ENCODE measurements at regions not wholly inside any gene's neighbourhood (a gene's known extent, or its start where the extent isn't known, plus 50 kb on each side); places are given as distances from the start of the nearest gene placed in this dataset.

- DNase-seq (no peak), ATAC-seq (no peak)
- no peak overlapping the region for H3K27ac Mint-ChIP-seq
- no peaks in the 10 kb centered on the region for H3K36me3 Mint-ChIP-seq
- H3K9me3 Mint-ChIP-seq: no peaks in the 10 kb centered on the region
- H3K4me1 Mint-ChIP-seq: no peaks in the 10 kb centered on the region
- H3K4me3 Mint-ChIP-seq: no peak overlapping the region
- H3K27me3 Mint-ChIP-seq: peaks cover 0 to 5% (median 2%) of the 10 kb centered on the region in 5 donors
- POLR2A ChIA-PET: no interaction called here
These were observed 207.1 kb upstream of the DKK2 start for GRCh38 chr4:107243141-107243781.

GRCh38 chr4:107220976-107221375, 184.9 kb upstream of the DKK2 start:
- POLR2A ChIA-PET: no interaction called here
- DNase-seq (no peak), ATAC-seq (no peak)
- H3K4me1 Mint-ChIP-seq: no peaks in the 10 kb centered on the region
- no peak overlapping the region for H3K27ac Mint-ChIP-seq
- peaks cover 0 to 2% (median 0%) of the 10 kb centered on the region in 5 donors for H3K27me3 Mint-ChIP-seq
- H3K9me3 Mint-ChIP-seq: peaks cover 0 to 11% (median 0%) of the 10 kb centered on the region in 9 donors
- H3K36me3 Mint-ChIP-seq: peaks cover 0 to 5% (median 0%) of the 10 kb centered on the region in 3 donors
- H3K4me3 Mint-ChIP-seq: no peak overlapping the region

DNA sequence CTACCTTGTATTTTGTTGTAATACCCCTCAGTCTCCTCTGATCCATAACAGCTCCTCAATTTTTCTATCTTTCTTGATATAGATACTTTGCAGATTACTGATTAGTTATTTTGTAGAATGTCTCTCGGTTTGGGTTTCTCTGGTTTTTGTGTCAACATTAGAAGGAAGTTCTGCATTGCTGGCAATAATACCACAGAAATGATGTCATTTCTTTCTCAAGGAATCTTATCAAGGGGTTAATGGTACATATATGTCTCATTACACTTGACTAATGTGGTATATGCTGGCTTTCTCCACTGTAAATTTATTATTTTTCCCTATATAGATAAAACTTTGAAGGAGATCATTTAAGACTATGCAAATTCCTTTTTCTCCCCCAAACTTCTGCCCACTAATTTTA, 183.6 kb upstream of the DKK2 start:
- Mint-ChIP-seq H3K27me3 (peaks cover 0 to 3% (median 0%) of the 10 kb centered on the region in 5 donors), H3K36me3 (peaks cover 0 to 5% (median 0%) of the 10 kb centered on the region in 3 donors), H3K9me3 (peaks cover 0 to 6% (median 0%) of the 10 kb centered on the region in 9 donors), H3K27ac (no peak overlapping the region), H3K4me1 (no peaks in the 10 kb centered on the region), H3K4me3 (no peak overlapping the region)
- POLR2A ChIA-PET: no interaction called here
- ATAC-seq: no peak
- DNase-seq: no peak

DNA sequence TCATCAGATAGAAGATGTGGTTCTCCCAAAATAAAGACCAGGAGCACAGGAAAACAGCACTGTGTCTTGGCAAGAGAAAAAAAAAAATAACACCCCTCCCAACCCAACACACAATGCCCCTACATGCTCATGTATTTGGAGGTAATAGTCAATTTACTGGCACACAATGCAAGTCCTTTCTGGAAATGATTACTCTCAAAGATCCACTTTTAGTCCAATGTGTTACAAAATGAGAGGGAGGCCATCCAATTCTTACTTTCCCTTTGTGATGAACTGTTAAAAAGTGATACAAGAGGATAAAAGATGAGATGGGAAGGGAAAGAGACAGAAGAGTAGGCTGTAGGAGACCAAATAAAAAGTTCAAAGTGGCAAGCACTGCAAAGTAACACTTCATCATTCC, 180.3 kb upstream of the DKK2 start:
- ATAC-seq (no peak), DNase-seq (no peak)
- no peaks in the 10 kb centered on the region for H3K36me3 Mint-ChIP-seq
- no peaks in the 10 kb centered on the region for H3K9me3 Mint-ChIP-seq
- H3K4me1 Mint-ChIP-seq: no peaks in the 10 kb centered on the region
- peaks cover 0 to 3% (median 0%) of the 10 kb centered on the region in 5 donors for H3K27me3 Mint-ChIP-seq
- H3K4me3 Mint-ChIP-seq: no peak overlapping the region
- POLR2A ChIA-PET: no interaction called here
- H3K27ac Mint-ChIP-seq: no peak overlapping the region

GRCh38 chr4:107215222-107215621, 179.1 kb upstream of the DKK2 start:
- DNase-seq: no peak
- H3K27ac Mint-ChIP-seq: no peak overlapping the region
- no peaks in the 10 kb centered on the region for H3K4me1 Mint-ChIP-seq

DNA sequence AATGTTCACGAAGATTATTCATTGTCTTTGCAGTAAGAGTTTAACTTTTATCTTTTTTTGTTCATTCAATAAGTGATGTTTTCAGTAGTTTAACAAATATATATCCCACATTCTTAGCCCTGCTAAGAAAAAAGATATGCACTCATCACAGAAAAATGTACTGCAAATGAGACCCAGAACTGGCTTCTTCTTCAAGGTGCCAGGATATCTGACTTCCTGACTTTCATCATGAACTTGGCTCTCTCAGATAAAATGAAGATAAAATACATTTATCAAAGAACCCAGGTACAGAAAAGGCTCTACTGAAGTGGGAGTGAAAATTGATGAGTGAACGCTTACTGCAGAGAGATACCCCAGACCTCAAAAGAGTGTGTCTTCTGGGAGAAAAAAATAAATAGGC, 177.8 kb upstream of the DKK2 start:
- POLR2A ChIA-PET: no interaction called here

More at GRCh38 chr4:107215222-107215621, 179.1 kb upstream of the DKK2 start:
- Mint-ChIP-seq H3K27me3 (peaks cover 0 to 3% (median 0%) of the 10 kb centered on the region in 5 donors), H3K9me3 (no peaks in the 10 kb centered on the region), H3K36me3 (no peaks in the 10 kb centered on the region), H3K4me3 (no peak overlapping the region)
- POLR2A ChIA-PET: no interaction called here
- no peak for ATAC-seq

GRCh38 chr4:107213410-107213809, 177.3 kb upstream of the DKK2 start:
- POLR2A ChIA-PET: no interaction called here
- Mint-ChIP-seq H3K9me3 (no peaks in the 10 kb centered on the region), H3K36me3 (no peaks in the 10 kb centered on the region), H3K4me1 (no peaks in the 10 kb centered on the region), H3K27ac (no peak overlapping the region), H3K27me3 (peaks cover 0 to 2% (median 0%) of the 10 kb centered on the region in 5 donors), H3K4me3 (no peak overlapping the region)
- DNase-seq (no peak), ATAC-seq (no peak)

More for the DNA sequence above, 177.8 kb upstream of the DKK2 start:
- no peak overlapping the region for H3K27ac Mint-ChIP-seq
- peaks cover 0 to 3% (median 0%) of the 10 kb centered on the region in 5 donors for H3K27me3 Mint-ChIP-seq
- H3K9me3 Mint-ChIP-seq: no peaks in the 10 kb centered on the region
- H3K36me3 Mint-ChIP-seq: no peaks in the 10 kb centered on the region
- H3K4me1 Mint-ChIP-seq: no peaks in the 10 kb centered on the region
- DNase-seq (no peak), ATAC-seq (no peak)
- no peak overlapping the region for H3K4me3 Mint-ChIP-seq

- Mint-ChIP-seq H3K36me3 (no peaks in the 10 kb centered on the region), H3K27ac (no peak overlapping the region), H3K4me1 (no peaks in the 10 kb centered on the region), H3K27me3 (peaks cover 0 to 2% (median 0%) of the 10 kb centered on the region in 5 donors), H3K9me3 (no peaks in the 10 kb centered on the region), H3K4me3 (no peak overlapping the region)
- POLR2A ChIA-PET: no interaction called here
- ATAC-seq (no peak), DNase-seq (no peak)
These were observed 176.5 kb upstream of the DKK2 start for GRCh38 chr4:107212565-107212964.

GRCh38 chr4:107210450-107211239, 174.5 kb upstream of the DKK2 start:
- Mint-ChIP-seq H3K27ac (no peak overlapping the region), H3K36me3 (no peaks in the 10 kb centered on the region), H3K9me3 (peaks cover 0 to 3% (median 0%) of the 10 kb centered on the region in 9 donors), H3K4me3 (no peak overlapping the region), H3K27me3 (peaks cover 0 to 4% (median 0%) of the 10 kb centered on the region in 5 donors), H3K4me1 (no peaks in the 10 kb centered on the region)
- ATAC-seq: no peak
- POLR2A ChIA-PET: no interaction called here
- DNase-seq: no peak

DNA sequence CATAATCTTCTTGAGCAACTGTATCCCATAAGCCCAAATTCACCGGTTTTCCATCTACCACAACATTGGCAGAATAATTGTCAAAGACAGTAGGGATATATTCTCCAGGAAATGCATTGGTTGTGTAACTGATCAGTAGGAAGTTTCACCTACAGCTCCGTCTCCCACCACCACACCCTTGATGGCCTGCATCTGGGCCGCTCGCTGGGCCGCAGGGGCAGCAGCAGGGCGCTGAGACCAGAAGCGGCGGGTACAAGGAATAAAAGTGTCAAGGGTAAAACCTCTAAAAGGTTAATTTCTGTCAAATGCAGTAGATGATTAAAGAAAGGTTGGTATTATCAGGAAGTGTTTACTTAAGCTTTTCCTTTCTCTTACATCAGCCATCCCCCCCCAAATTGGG, 167.6 kb upstream of the DKK2 start:
- H3K4me3 Mint-ChIP-seq: no peak overlapping the region
- H3K4me1 Mint-ChIP-seq: no peaks in the 10 kb centered on the region
- ATAC-seq: no peak
- H3K27ac Mint-ChIP-seq: no peak overlapping the region
- POLR2A ChIA-PET: no interaction called here
- peaks cover 0 to 2% (median 0%) of the 10 kb centered on the region in 5 donors for H3K27me3 Mint-ChIP-seq
- DNase-seq: no peak
- H3K9me3 Mint-ChIP-seq: peaks cover 0 to 3% (median 0%) of the 10 kb centered on the region in 9 donors
- no peaks in the 10 kb centered on the region for H3K36me3 Mint-ChIP-seq

- peaks cover 0 to 2% (median 0%) of the 10 kb centered on the region in 5 donors for H3K27me3 Mint-ChIP-seq
- no peak overlapping the region for H3K27ac Mint-ChIP-seq
- DNase-seq (no peak), ATAC-seq (no peak)
- peaks cover 0 to 3% (median 0%) of the 10 kb centered on the region in 9 donors for H3K9me3 Mint-ChIP-seq
- POLR2A ChIA-PET: no interaction called here
- H3K36me3 Mint-ChIP-seq: no peaks in the 10 kb centered on the region
- H3K4me1 Mint-ChIP-seq: no peaks in the 10 kb centered on the region
- H3K4me3 Mint-ChIP-seq: no peak overlapping the region
These were observed 166.6 kb upstream of the DKK2 start for GRCh38 chr4:107202744-107203143.

GRCh38 chr4:107197121-107197520, 161.0 kb upstream of the DKK2 start:
- Mint-ChIP-seq H3K27me3 (peaks cover 0 to 9% (median 0%) of the 10 kb centered on the region in 5 donors), H3K4me3 (no peak overlapping the region), H3K36me3 (no peaks in the 10 kb centered on the region), H3K9me3 (no peaks in the 10 kb centered on the region), H3K27ac (no peak overlapping the region), H3K4me1 (no peaks in the 10 kb centered on the region)
- DNase-seq: no peak
- no peak for ATAC-seq
- POLR2A ChIA-PET: no interaction called here

DNA sequence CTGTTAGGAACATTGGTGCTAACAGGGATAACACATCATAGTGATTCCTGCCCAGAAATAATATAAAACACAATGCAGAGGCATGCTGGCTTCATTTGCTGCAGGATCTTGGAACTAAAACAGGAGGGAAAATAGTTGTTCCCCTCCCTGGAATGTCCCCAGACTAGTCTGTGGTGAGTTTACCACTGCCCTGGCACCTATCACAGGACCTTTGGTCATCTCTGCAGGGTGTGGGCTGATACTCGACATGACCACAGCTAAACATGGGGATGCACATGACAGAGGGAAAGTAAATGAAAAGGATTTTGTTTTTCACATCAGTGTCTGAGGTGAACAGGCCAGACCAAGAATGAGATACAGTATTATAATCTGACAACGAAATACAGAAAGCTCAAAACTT, 160.2 kb upstream of the DKK2 start:
- Mint-ChIP-seq H3K27ac (no peak overlapping the region), H3K9me3 (no peaks in the 10 kb centered on the region), H3K4me3 (no peak overlapping the region), H3K36me3 (no peaks in the 10 kb centered on the region), H3K27me3 (peaks cover 0 to 10% (median 0%) of the 10 kb centered on the region in 5 donors), H3K4me1 (no peaks in the 10 kb centered on the region)
- DNase-seq (no peak), ATAC-seq (no peak)
- POLR2A ChIA-PET: no interaction called here
